Glutamatergic neuron (in vitro differentiated cells): ENCODE measurements at regions not wholly inside any gene's neighbourhood (a gene's known extent, or its start where the extent isn't known, plus 50 kb on each side); places are given as distances from the start of the nearest gene placed in this dataset. TPM values are rescaled to one million over a fixed set of nuclear protein-coding genes. Genes with fewer than 3 reads are reported as not detected.

Experiments
- DNase-seq: peaks from one replicate; pipeline ENCODE4 v3.0.0; 2022
- H3K27ac Mint-ChIP-seq: one replicate; pipeline ENCODE4 v1.8.0; 2020; ENCODE audit warnings: mild to moderate bottlenecking, mixed read lengths, inconsistent platforms; ENCODE audit not compliant: unreplicated experiment
- H3K27me3 Mint-ChIP-seq: one replicate; pipeline ENCODE4 v1.8.0; 2020; ENCODE audit warnings: mild to moderate bottlenecking, moderate library complexity, mixed read lengths, inconsistent platforms; ENCODE audit not compliant: unreplicated experiment
- H3K36me3 Mint-ChIP-seq: one replicate; pipeline ENCODE4 v1.8.0; 2020; ENCODE audit warnings: mild to moderate bottlenecking, mixed read lengths, inconsistent platforms; ENCODE audit not compliant: unreplicated experiment
- H3K4me1 Mint-ChIP-seq: one replicate; pipeline ENCODE4 v1.8.0; 2020; ENCODE audit warnings: mild to moderate bottlenecking, low read depth, mixed read lengths, inconsistent platforms; ENCODE audit not compliant: unreplicated experiment
- H3K4me3 Mint-ChIP-seq: one replicate; pipeline ENCODE4 v1.8.0; 2020; ENCODE audit warnings: mild to moderate bottlenecking, mixed read lengths, inconsistent platforms; ENCODE audit not compliant: unreplicated experiment
- H3K9me3 Mint-ChIP-seq: one replicate; pipeline ENCODE4 v1.8.0; 2020; ENCODE audit warnings: mild to moderate bottlenecking, moderate library complexity, mixed read lengths, inconsistent platforms; ENCODE audit not compliant: unreplicated experiment
- CTCF ChIP-seq: fragments of 200-600 bp; sonication (generic); IDR thresholded peaks from one replicate; pipeline ENCODE4 v1.5.0; 2021; ENCODE audit not compliant: partially characterized antibody, unreplicated experiment
- microRNA-seq: library from miRNA; unstranded; fragments of <30 nt; microRNA quantifications from one replicate; pipeline ENCODE4, GENCODE V29; 2020; ENCODE audit not compliant: unreplicated experiment

GRCh38 chr5:154534457-154535050, 56.5 kb upstream of the HAND1 start:
- H3K27ac Mint-ChIP-seq, result no peak overlapping the region
- H3K4me3 Mint-ChIP-seq, result no peak overlapping the region
- no peaks in the 10 kb centered on the region for H3K4me1 Mint-ChIP-seq
- peaks cover 1% of the 10 kb centered on the region for H3K27me3 Mint-ChIP-seq
- TF ChIP-seq CTCF, result no peak
- H3K9me3 Mint-ChIP-seq, result no peaks in the 10 kb centered on the region
- DNase-seq, result no peak
- H3K36me3 Mint-ChIP-seq, result no peaks in the 10 kb centered on the region

GRCh38 chr5:154529282-154529681, 51.3 kb upstream of the HAND1 start:
- Mint-ChIP-seq H3K27me3 (no peaks in the 10 kb centered on the region), H3K4me3 (no peak overlapping the region)
- DNase-seq, result no peak

GRCh38 chr5:154528005-154528594, 50.1 kb upstream of the HAND1 start:
- H3K4me1 Mint-ChIP-seq, result peaks cover 10% of the 10 kb centered on the region
- no peaks in the 10 kb centered on the region for H3K27me3 Mint-ChIP-seq
- H3K27ac Mint-ChIP-seq, result no peak overlapping the region
- no peak overlapping the region for H3K4me3 Mint-ChIP-seq
- H3K9me3 Mint-ChIP-seq, result peaks cover 1% of the 10 kb centered on the region
- no peak for DNase-seq
- peaks cover 4% of the 10 kb centered on the region for H3K36me3 Mint-ChIP-seq
- no peak for TF ChIP-seq CTCF

More at GRCh38 chr5:154529282-154529681, 51.3 kb upstream of the HAND1 start:
- no peak overlapping the region for H3K27ac Mint-ChIP-seq
- no peaks in the 10 kb centered on the region for H3K4me1 Mint-ChIP-seq
- H3K36me3 Mint-ChIP-seq, result no peaks in the 10 kb centered on the region
- no peak for TF ChIP-seq CTCF
- no peaks in the 10 kb centered on the region for H3K9me3 Mint-ChIP-seq

Small RNAs in the stretch of these regions (microRNA-seq; reads per million reads assigned to microRNA genes)
- not detected for gene MIR1303
- gene MIR3141, result not detected
